ENCODE measurements at regions not wholly inside any gene's neighbourhood (a gene's known extent, or its start where the extent isn't known, plus 50 kb on each side); places are given as distances from the start of the nearest gene placed in this dataset.

GRCh38 chr11:103618528-103618927 is 417.9 kb upstream of the DDI1 start:
- TF ChIP-seq CTCF (IDR thresholded peaks at IDR 0.05; ENCODE audit: insufficient read depth in 1 of 2, low read depth in 1 of 2, low read length in 1 of 2, severe bottlenecking in 1 of 2, unreplicated experiment in 1 of 2) = no peak
- DNase-seq = no peak
- Histone ChIP-seq H3K4me3 (ENCODE audit: low read depth, low read length) (no peak overlapping the region), H3K36me3 (ENCODE audit: control insufficient read depth, insufficient read depth, low read length) (no peaks in the 10 kb centered on the region), H3K9me3 (no peaks in the 10 kb centered on the region), H3K4me1 (no peaks in the 10 kb centered on the region), H3K27me3 (replicated peaks; ENCODE audit: control insufficient read depth, insufficient read depth, low read length) (no peaks in the 10 kb centered on the region)
- ChIA-PET CTCF (interaction anchor here (1.1 kb wide), 1 partner anchor 509 kb away, joined by 4 read pairs; the partner anchor contains the start of gene DYNC2H1), POLR2A (no interaction called here)
- BruUV-seq (replicated peaks) = no TSS peak
- intact Hi-C loops (cut with micrococcal nuclease; ENCODE audit: unreplicated experiment) = no loop called here
- Mint-ChIP-seq H3K4me3 (ENCODE audit: unreplicated experiment) (no peak overlapping the region), H3K4me1 (ENCODE audit: low read depth, unreplicated experiment) (no peaks in the 10 kb centered on the region), H3K27ac (ENCODE audit: unreplicated experiment) (no peak overlapping the region), H3K36me3 (ENCODE audit: insufficient read depth, unreplicated experiment) (no peaks in the 10 kb centered on the region), H3K9me3 (ENCODE audit: unreplicated experiment) (no peaks in the 10 kb centered on the region), H3K27me3 (ENCODE audit: insufficient read depth, unreplicated experiment) (peaks cover 8% of the 10 kb centered on the region)

DNA sequence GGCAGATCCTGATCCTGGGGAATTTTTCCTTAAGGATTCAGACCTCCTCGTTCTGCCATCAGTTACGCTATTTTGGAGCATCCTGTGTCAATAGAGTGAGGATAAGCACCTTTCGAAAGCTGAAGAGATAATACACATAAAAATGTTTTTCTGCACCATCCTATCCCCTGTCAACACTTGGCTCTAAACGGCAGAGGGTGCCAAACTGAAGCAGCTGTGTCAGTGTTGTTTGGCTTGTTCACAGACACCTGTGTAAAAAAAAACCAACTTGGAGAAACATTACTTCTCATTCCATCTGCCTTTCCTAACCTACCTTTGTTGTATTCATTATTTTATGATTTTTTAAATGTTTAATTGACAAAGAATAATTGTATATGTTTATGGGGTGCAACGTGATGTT is 417.0 kb upstream of the DDI1 start:
- no peak overlapping the region for H3K27ac Mint-ChIP-seq (ENCODE audit: unreplicated experiment)
- CTCF ChIA-PET = interaction anchor here (1.1 kb wide), 1 partner anchor 510 kb away, joined by 4 read pairs; the partner anchor contains the start of gene DYNC2H1

GRCh38 chr11:103619938-103620337 is 416.5 kb upstream of the DDI1 start:
- TF ChIP-seq CTCF (IDR thresholded peaks at IDR 0.05; ENCODE audit: insufficient read depth in 1 of 2, low read depth in 1 of 2, low read length in 1 of 2, severe bottlenecking in 1 of 2, unreplicated experiment in 1 of 2) = no peak
- no peak overlapping the region for H3K4me3 ChIP-seq (ENCODE audit: low read depth, low read length)
- POLR2A ChIA-PET = no interaction called here
- Mint-ChIP-seq H3K27me3 (ENCODE audit: insufficient read depth, unreplicated experiment) (peaks cover 4% of the 10 kb centered on the region), H3K27ac (ENCODE audit: unreplicated experiment) (no peak overlapping the region), H3K9me3 (ENCODE audit: unreplicated experiment) (no peaks in the 10 kb centered on the region), H3K4me1 (ENCODE audit: low read depth, unreplicated experiment) (peaks cover 3% of the 10 kb centered on the region), H3K4me3 (ENCODE audit: unreplicated experiment) (no peak overlapping the region), H3K36me3 (ENCODE audit: insufficient read depth, unreplicated experiment) (no peaks in the 10 kb centered on the region)
- no peak for DNase-seq
- H3K4me1 ChIP-seq = peaks cover 2% of the 10 kb centered on the region
- H3K36me3 ChIP-seq (ENCODE audit: control insufficient read depth, insufficient read depth, low read length) = no peaks in the 10 kb centered on the region
- no peaks in the 10 kb centered on the region for H3K9me3 ChIP-seq
- BruUV-seq (replicated peaks) = no TSS peak
- no peaks in the 10 kb centered on the region for H3K27me3 ChIP-seq (replicated peaks; ENCODE audit: control insufficient read depth, insufficient read depth, low read length)
- intact Hi-C loops (cut with micrococcal nuclease; ENCODE audit: unreplicated experiment) = loop anchor here (1.0 kb wide), 1 partner anchor 39 kb away; no protein-coding TSS in a partner anchor
- CTCF ChIA-PET = no interaction called here

More for the DNA sequence above, 417.0 kb upstream of the DDI1 start:
- Histone ChIP-seq H3K4me3 (ENCODE audit: low read depth, low read length) (no peak overlapping the region), H3K9me3 (no peaks in the 10 kb centered on the region), H3K36me3 (ENCODE audit: control insufficient read depth, insufficient read depth, low read length) (no peaks in the 10 kb centered on the region), H3K4me1 (no peaks in the 10 kb centered on the region), H3K27me3 (replicated peaks; ENCODE audit: control insufficient read depth, insufficient read depth, low read length) (no peaks in the 10 kb centered on the region)
- peaks cover 4% of the 10 kb centered on the region for H3K27me3 Mint-ChIP-seq (ENCODE audit: insufficient read depth, unreplicated experiment)
- H3K4me1 Mint-ChIP-seq (ENCODE audit: low read depth, unreplicated experiment) = no peaks in the 10 kb centered on the region
- H3K36me3 Mint-ChIP-seq (ENCODE audit: insufficient read depth, unreplicated experiment) = no peaks in the 10 kb centered on the region
- intact Hi-C loops (cut with micrococcal nuclease; ENCODE audit: unreplicated experiment) = loop anchor here (1.0 kb wide), 1 partner anchor 40 kb away; no protein-coding TSS in a partner anchor
- DNase-seq = peak; percentile 45 to 51
- no peaks in the 10 kb centered on the region for H3K9me3 Mint-ChIP-seq (ENCODE audit: unreplicated experiment)
- BruUV-seq (replicated peaks) = no TSS peak
- H3K4me3 Mint-ChIP-seq (ENCODE audit: unreplicated experiment) = no peak overlapping the region
- POLR2A ChIA-PET = no interaction called here
- TF ChIP-seq CTCF (IDR thresholded peaks at IDR 0.05; ENCODE audit: insufficient read depth in 1 of 2, low read depth in 1 of 2, low read length in 1 of 2, severe bottlenecking in 1 of 2, unreplicated experiment in 1 of 2) = peak; percentile 38 to 58
